ENCODE measurements at regions not wholly inside any gene's neighbourhood (a gene's known extent, or its start where the extent isn't known, plus 50 kb on each side); places are given as distances from the start of the nearest gene placed in this dataset.

- no peak for TF ChIP-seq POLR2A (IDR thresholded peaks at IDR 0.05)
- TF ChIP-seq EP300 (IDR thresholded peaks at IDR 0.05), result no peak
Observed at GRCh38 chr2:167332358-167332757, 444.1 kb downstream of the XIRP2 start.
